22Rv1 (cell line): ENCODE measurements at regions not wholly inside any gene's neighbourhood (a gene's known extent, or its start where the extent isn't known, plus 50 kb on each side); places are given as distances from the start of the nearest gene placed in this dataset.
"Not testable (repeated sequence)": the region's sequence is repeated elsewhere in the genome, so short reads cannot be mapped to it uniquely, and the experiment has no call there.

Experiments
- H3K27ac ChIP-seq: fragments of 450-650 bp; 2 replicates; pipeline ENCODE4 v1.5.1; 2017
- CTCF ChIP-seq: fragments of 450-650 bp; IDR thresholded peaks from 2 replicates; pipeline ENCODE4 v1.5.1; 2017; ENCODE audit warnings: mild to moderate bottlenecking
- ZFX ChIP-seq: fragments of 450-650 bp; IDR thresholded peaks from 2 replicates; pipeline ENCODE4 v1.6.1; 2017; ENCODE audit warnings: antibody characterized with exemption, borderline replicate concordance

DNA sequence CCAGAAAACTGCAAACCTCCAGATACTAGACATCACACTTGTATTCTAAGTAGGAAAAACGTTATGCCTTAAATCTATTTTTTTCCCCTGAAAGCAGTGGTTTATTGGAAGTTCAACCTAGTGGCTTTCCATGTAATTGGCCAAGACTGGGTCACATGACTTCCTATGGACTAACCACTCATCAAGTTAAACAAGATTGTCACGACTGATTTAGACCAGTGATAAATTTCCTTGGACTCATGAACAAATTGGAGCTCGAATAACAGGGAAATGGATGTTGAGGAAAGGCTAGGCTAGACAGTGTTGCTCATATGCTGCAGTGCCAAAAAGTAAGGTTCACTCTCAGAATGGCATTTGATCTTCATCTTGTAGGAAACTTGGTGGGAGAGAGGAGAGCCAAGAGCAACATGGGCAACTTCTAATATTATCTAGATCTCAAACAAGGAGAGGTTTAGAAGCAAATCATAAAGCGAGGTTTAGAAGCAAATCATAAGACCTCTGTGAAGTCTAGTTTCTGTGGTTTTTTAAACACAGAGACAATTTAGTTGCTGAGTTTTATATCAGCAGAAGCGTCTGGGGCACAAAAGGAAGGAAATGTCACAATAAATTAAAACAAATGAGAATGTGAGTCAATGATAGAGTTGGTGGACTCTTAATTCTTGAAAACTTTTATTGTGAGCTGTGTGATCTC lies 165.6 kb upstream of the BOD1L1 start:
- no peak overlapping the region for H3K27ac ChIP-seq
- no peak for TF ChIP-seq CTCF
- TF ChIP-seq ZFX: no peak

GRCh38 chr4:13794819-13795565 lies 167.5 kb upstream of the BOD1L1 start:
- no peak overlapping the region for H3K27ac ChIP-seq
- no peak for TF ChIP-seq ZFX
- TF ChIP-seq CTCF: no peak

- TF ChIP-seq CTCF: no peak
- TF ChIP-seq ZFX: no peak
- H3K27ac ChIP-seq: no peak overlapping the region
These were observed 169.5 kb upstream of the BOD1L1 start for GRCh38 chr4:13797061-13797460.

- no peak overlapping the region for H3K27ac ChIP-seq
- TF ChIP-seq CTCF (no peak), ZFX (no peak)
These were observed 187.7 kb upstream of the BOD1L1 start for GRCh38 chr4:13815231-13815630.

DNA sequence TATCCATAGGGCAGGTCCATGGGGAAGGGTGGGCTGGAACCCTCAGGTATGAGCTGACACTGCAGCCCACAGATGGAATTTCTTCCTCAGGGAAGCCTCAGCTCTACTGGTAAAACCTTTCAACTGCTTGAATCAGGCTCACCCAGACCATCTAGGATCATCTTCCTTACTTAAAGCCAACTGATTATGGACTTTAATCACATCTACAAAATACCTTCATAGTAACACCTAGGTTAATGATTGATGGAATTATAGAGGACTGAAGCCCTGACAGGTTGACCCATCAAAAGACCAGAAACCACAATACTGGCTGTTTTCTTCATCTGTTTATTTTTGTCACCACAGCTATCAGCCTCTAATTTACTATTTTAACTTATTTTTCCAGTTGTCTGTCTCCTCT lies 188.9 kb upstream of the BOD1L1 start:
- H3K27ac ChIP-seq: no peak overlapping the region
- TF ChIP-seq ZFX (no peak), CTCF (no peak)

- TF ChIP-seq ZFX (no peak), CTCF (no peak)
- no peak overlapping the region for H3K27ac ChIP-seq
These were observed 194.0 kb upstream of the BOD1L1 start for GRCh38 chr4:13821522-13821921.

DNA sequence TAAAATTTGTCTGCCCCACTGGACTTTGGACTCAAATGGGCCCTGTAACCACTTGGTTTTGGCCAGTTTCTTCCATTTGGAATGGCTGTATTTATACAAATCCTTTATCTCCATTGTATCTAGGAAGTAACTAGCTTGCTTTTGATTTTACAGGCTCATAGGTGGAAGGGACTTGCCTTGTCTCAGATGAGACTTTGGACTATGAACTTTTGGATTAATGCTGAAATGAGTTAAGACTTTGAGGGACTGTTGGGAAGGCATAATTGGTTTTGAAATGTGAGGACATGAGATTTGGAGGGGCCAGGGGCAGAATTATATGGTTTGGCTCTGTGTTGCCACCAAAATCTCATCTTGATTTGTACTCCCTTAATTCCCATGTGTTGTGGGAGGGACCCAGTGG lies 198.3 kb upstream of the BOD1L1 start:
- not testable (repeated sequence) for H3K27ac ChIP-seq

GRCh38 chr4:13829457-13829856 lies 201.9 kb upstream of the BOD1L1 start:
- TF ChIP-seq CTCF: no peak
- TF ChIP-seq ZFX: no peak

More at GRCh38 chr4:13829457-13829856, 201.9 kb upstream of the BOD1L1 start:
- H3K27ac ChIP-seq: no peak overlapping the region
